Keratinocyte (primary cell): ENCODE measurements at regions not wholly inside any gene's neighbourhood (a gene's known extent, or its start where the extent isn't known, plus 50 kb on each side); places are given as distances from the start of the nearest gene placed in this dataset.
A peak's percentile ranks its signal among the peaks of the same experiment; 100 is the strongest.

Experiments used
- DNase-seq: peaks from one replicate; pipeline ENCODE4 v3.0.0-alpha.2; 2011; ENCODE audit warnings: low read depth, missing footprints, low spot score
- FAIRE-seq: peaks from 2 replicates; lab custom pipeline; 2011; peaks lifted over from hg19 to GRCh38; lab: Jason Lieb, UNC
- H2AFZ ChIP-seq: 2 replicates; pipeline ENCODE4 v1.6.0; 2012; ENCODE audit warnings: low read length, control low read depth, inconsistent platforms; ENCODE audit not compliant: control insufficient read depth
- H3K27ac ChIP-seq: 2 replicates; pipeline ENCODE4 v1.5.1; 2011; ENCODE audit warnings: low read length; ENCODE audit not compliant: control insufficient read depth, insufficient read depth
- H3K27me3 ChIP-seq: 3 replicates; pipeline ENCODE4 v1.6.0; 2011; ENCODE audit warnings: low read length; ENCODE audit not compliant: control insufficient read depth, insufficient read depth; ENCODE audit errors: extremely low read depth
- H3K36me3 ChIP-seq, 2 experiments: 2 replicates in 1 of 2; 3 replicates in 1 of 2; pipeline ENCODE4 v1.5.1; 2011; ENCODE audit warnings: low read length in 2 of 2, mild to moderate bottlenecking in 1 of 2; ENCODE audit not compliant: control insufficient read depth in 2 of 2, insufficient read depth in 2 of 2; ENCODE audit errors: extremely low read depth in 1 of 2
- H3K4me1 ChIP-seq: 3 replicates; pipeline ENCODE4 v1.5.1; 2011; ENCODE audit warnings: low read length; ENCODE audit not compliant: control insufficient read depth, insufficient read depth; ENCODE audit errors: extremely low read depth
- H3K4me2 ChIP-seq: 3 replicates; pipeline ENCODE4 v1.6.0; 2011; ENCODE audit warnings: low read depth, low read length; ENCODE audit not compliant: control insufficient read depth, insufficient read depth; ENCODE audit errors: extremely low read depth
- H3K4me3 ChIP-seq, 3 experiments: fragments of 200-600 bp in 1 of 3; sonication (generic) in 1 of 3; 2 replicates in 2 of 3; 3 replicates in 1 of 3; pipeline ENCODE4 v1.5.1; 2011 to 2016; ENCODE audit warnings: low read length in 3 of 3, mild to moderate bottlenecking in 3 of 3, control low read depth in 2 of 3, inconsistent platforms in 1 of 3, low read depth in 1 of 3, mixed read lengths in 1 of 3, mixed run types in 1 of 3, moderate library complexity in 1 of 3; ENCODE audit not compliant: control insufficient read depth in 2 of 3, insufficient read depth in 2 of 3; ENCODE audit errors: extremely low read depth in 1 of 3
- H3K79me2 ChIP-seq: 2 replicates; pipeline ENCODE4 v1.6.0; 2012; ENCODE audit warnings: low read length; ENCODE audit not compliant: control insufficient read depth, insufficient read depth
- H3K9ac ChIP-seq: 3 replicates; pipeline ENCODE4 v1.6.0; 2011; ENCODE audit warnings: low read length; ENCODE audit not compliant: control insufficient read depth, insufficient read depth; ENCODE audit errors: extremely low read depth
- H3K9me1 ChIP-seq: 3 replicates; pipeline ENCODE4 v1.6.0; 2011; ENCODE audit warnings: low read length; ENCODE audit not compliant: control insufficient read depth, insufficient read depth; ENCODE audit errors: extremely low read depth
- H3K9me3 ChIP-seq: 2 replicates; pipeline ENCODE4 v1.5.1; 2012; ENCODE audit warnings: low read depth, low read length; ENCODE audit not compliant: control insufficient read depth
- H4K20me1 ChIP-seq: 3 replicates; pipeline ENCODE4 v1.6.0; 2011; ENCODE audit warnings: low read length; ENCODE audit not compliant: control insufficient read depth, insufficient read depth; ENCODE audit errors: extremely low read depth
- EZH2 ChIP-seq: IDR thresholded peaks from one replicate; pipeline ENCODE4 v1.6.1; 2012; ENCODE audit warnings: inconsistent platforms, mild to moderate bottlenecking, low read length, moderate library complexity
- dilution Hi-C: fragments of 300-500 bp; cut with MboI; formaldehyde crosslinking; loops from one replicate; pipeline ENCODE4 v1.7.0; 2020; ENCODE audit warnings: low sequenced_read_pairs; ENCODE audit not compliant: extremely low pct_ligation_motif_present
- TF ChIP-seq, protein P1 (sequence below), 3 experiments: IDR thresholded peaks in 1 of 3; conservative IDR thresholded peaks in 1 of 3; optimal IDR thresholded peaks in 1 of 3; 2 replicates in 2 of 3; 3 replicates in 1 of 3; pipeline versions ENCODE3 to v1.5.1; 2011; ENCODE audit warnings: low read length in 3 of 3, mild to moderate bottlenecking in 3 of 3, moderate library complexity in 2 of 3, control low read depth in 1 of 3, inconsistent platforms in 1 of 3; ENCODE audit not compliant: insufficient read depth in 2 of 3; ENCODE audit errors: extremely low read depth in 1 of 3

- FAIRE-seq (peak; percentile 74), DNase-seq (no peak)
- no peaks in the 10 kb centered on the region for H3K79me2 ChIP-seq
- H3K9ac ChIP-seq = no peak overlapping the region
- no peak for TF ChIP-seq EZH2
- TF ChIP-seq, protein P1, sequence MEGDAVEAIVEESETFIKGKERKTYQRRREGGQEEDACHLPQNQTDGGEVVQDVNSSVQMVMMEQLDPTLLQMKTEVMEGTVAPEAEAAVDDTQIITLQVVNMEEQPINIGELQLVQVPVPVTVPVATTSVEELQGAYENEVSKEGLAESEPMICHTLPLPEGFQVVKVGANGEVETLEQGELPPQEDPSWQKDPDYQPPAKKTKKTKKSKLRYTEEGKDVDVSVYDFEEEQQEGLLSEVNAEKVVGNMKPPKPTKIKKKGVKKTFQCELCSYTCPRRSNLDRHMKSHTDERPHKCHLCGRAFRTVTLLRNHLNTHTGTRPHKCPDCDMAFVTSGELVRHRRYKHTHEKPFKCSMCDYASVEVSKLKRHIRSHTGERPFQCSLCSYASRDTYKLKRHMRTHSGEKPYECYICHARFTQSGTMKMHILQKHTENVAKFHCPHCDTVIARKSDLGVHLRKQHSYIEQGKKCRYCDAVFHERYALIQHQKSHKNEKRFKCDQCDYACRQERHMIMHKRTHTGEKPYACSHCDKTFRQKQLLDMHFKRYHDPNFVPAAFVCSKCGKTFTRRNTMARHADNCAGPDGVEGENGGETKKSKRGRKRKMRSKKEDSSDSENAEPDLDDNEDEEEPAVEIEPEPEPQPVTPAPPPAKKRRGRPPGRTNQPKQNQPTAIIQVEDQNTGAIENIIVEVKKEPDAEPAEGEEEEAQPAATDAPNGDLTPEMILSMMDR (optimal IDR thresholded peaks at IDR 0.05 in 1 of 3, IDR thresholded peaks at IDR 0.05 in 1 of 3, conservative IDR thresholded peaks at IDR 0.05 in 1 of 3; ENCODE audit: extremely low read depth in 1 of 3, insufficient read depth in 2 of 3, low read length in 3 of 3) = no peak
- dilution Hi-C loops = no loop called here
- no peak overlapping the region for H2AFZ ChIP-seq
- H3K9me1 ChIP-seq = no peaks in the 10 kb centered on the region
- H3K27ac ChIP-seq = no peak overlapping the region
- peaks cover 52% of the 10 kb centered on the region for H3K4me1 ChIP-seq
- no peaks in the 10 kb centered on the region for H3K27me3 ChIP-seq
- H3K36me3 ChIP-seq = no peaks in the 10 kb centered on the region
- no peak overlapping the region for H3K4me2 ChIP-seq
- no peak overlapping the region for H3K4me3 ChIP-seq
- H4K20me1 ChIP-seq = no peaks in the 10 kb centered on the region
- no peaks in the 10 kb centered on the region for H3K9me3 ChIP-seq
Measured at GRCh38 chr2:133812826-133813617, 244.8 kb upstream of the NCKAP5 start.

- Histone ChIP-seq H3K4me3 (no peak overlapping the region), H3K36me3 (no peaks in the 10 kb centered on the region), H3K9me3 (no peaks in the 10 kb centered on the region), H3K9me1 (no peaks in the 10 kb centered on the region), H3K9ac (no peak overlapping the region), H4K20me1 (no peaks in the 10 kb centered on the region), H3K4me1 (peaks cover 60% of the 10 kb centered on the region), H3K27ac (no peak overlapping the region), H3K4me2 (peak overlapping the region; percentile 4), H3K27me3 (no peaks in the 10 kb centered on the region), H3K79me2 (no peaks in the 10 kb centered on the region), H2AFZ (peak overlapping the region; percentile 31)
- DNase-seq = no peak
- no peak for TF ChIP-seq EZH2
- dilution Hi-C loops = no loop called here
- peak; percentile 48 for FAIRE-seq
Measured at GRCh38 chr2:133814890-133815289, 246.6 kb upstream of the NCKAP5 start.

GRCh38 chr2:133816037-133816436, 247.8 kb upstream of the NCKAP5 start:
- no peak overlapping the region for H2AFZ ChIP-seq
- H3K36me3 ChIP-seq = no peaks in the 10 kb centered on the region
- H3K4me3 ChIP-seq = no peak overlapping the region
- peaks cover 60% of the 10 kb centered on the region for H3K4me1 ChIP-seq
- H3K27me3 ChIP-seq = no peaks in the 10 kb centered on the region
- no peak for DNase-seq
- TF ChIP-seq, protein P1 (optimal IDR thresholded peaks at IDR 0.05 in 1 of 3, IDR thresholded peaks at IDR 0.05 in 1 of 3, conservative IDR thresholded peaks at IDR 0.05 in 1 of 3; ENCODE audit: extremely low read depth in 1 of 3, insufficient read depth in 2 of 3, low read length in 3 of 3) = no peak
- no peak for FAIRE-seq
- H3K79me2 ChIP-seq = no peaks in the 10 kb centered on the region
- no peak overlapping the region for H3K27ac ChIP-seq
- H3K9me1 ChIP-seq = no peaks in the 10 kb centered on the region
- H3K9me3 ChIP-seq = no peaks in the 10 kb centered on the region
- no peak overlapping the region for H3K4me2 ChIP-seq
- no peaks in the 10 kb centered on the region for H4K20me1 ChIP-seq
- dilution Hi-C loops = no loop called here
- H3K9ac ChIP-seq = no peak overlapping the region
